COR-L47 (cell line): ENCODE measurements at regions not wholly inside any gene's neighbourhood (a gene's known extent, or its start where the extent isn't known, plus 50 kb on each side); places are given as distances from the start of the nearest gene placed in this dataset.
"Not testable (repeated sequence)": the region's sequence is repeated elsewhere in the genome, so short reads cannot be mapped to it uniquely, and the experiment has no call there.

Experiments
- DNase-seq: peaks from one replicate; lab custom pipeline; 2025; lab: John Stamatoyannopoulos, UW

DNA sequence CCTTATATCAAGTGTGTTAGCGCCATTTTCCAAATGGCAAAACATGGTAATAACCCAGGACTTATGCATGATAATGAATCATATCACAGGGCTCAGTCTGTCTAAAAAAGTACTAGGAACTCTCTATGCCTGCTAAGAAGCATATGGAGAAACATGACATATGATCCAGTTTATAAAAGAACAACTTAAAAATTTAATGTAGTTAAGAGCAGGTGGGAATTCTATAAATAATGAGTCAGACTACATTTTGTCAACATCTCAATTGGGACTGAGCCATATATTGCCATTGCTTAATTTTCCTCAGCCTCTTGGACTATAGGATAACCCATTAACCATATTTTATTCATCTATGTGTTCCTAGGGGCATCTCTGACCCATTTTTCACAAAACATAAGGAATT, 360.4 kb upstream of the AGA start:
- DNase-seq: no peak

DNA sequence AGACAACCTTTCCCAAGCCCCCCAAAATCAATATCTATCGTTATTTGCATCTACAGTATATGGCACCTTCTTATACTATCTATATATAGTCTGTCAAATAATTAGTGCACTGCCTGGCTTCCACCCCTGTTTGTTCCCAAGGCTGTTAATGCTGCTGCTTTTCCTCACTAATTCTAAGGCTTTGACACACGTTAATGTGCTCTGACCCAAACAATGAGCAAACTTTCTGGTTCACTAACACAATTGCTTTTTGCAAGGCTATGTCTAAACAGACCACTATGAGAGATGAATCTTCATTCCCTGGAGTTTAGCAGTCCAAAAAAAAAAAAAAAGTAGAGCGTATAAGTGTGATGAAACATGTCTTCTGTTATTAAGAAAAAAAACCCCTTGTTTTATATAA, 360.9 kb upstream of the AGA start:
- DNase-seq: no peak

DNA sequence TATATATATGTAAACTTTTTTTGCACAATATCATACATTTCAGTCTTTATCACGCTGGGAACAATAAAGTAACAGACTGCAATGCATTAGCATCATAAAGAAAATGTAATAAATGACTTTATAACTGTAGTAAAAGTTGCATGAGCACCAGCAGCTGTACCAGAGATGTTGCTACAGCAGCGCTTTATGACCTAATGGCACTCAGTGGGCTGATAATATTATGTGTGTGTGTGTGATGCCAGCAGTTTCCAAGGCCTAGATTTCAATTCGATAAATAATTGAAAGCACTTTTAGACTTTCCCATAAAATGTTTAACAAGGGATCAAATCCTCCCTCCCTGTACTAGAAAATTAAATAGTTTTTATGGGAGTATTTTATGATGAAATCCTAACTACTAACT, 367.6 kb upstream of the AGA start:
- DNase-seq: no peak

DNA sequence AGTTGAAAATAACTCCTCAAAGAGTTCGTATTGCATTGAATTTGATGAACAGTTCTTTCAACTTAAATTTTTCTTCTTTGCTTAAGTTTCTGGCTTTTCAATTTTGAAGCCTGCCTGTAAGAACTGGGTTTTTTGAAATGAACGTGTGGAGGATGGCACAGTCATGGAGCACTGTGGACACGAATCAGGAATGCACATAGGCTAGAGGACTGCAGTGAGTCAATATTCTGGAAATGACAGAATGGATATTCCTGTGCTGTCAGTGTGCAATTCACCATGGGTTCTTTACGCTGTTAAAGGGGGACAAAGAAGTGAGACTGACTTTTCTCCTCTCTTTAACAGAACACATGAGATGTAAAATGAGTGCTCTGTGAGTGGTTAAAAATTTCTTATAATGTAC, 368.0 kb upstream of the AGA start:
- no peak for DNase-seq

DNA sequence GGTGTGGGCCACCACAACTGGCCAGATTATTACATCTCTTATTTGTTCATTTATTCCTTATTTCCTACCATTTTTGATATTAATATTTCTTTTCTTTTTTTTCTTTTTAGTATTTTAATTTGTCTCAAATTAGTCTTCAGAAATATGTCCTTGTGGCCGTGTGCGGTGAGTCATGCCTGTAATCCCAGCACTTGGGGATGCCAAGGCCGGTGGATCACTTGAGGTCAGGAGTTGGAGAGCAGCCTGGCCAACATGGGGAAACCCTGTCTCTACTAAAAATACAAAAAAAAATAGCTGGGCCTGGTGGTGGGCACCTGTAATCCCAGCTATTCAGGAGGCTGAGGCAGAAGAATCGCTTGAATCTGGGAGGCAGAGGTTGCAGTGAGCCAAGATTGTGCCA, 376.2 kb upstream of the AGA start:
- DNase-seq: not testable (repeated sequence)

DNA sequence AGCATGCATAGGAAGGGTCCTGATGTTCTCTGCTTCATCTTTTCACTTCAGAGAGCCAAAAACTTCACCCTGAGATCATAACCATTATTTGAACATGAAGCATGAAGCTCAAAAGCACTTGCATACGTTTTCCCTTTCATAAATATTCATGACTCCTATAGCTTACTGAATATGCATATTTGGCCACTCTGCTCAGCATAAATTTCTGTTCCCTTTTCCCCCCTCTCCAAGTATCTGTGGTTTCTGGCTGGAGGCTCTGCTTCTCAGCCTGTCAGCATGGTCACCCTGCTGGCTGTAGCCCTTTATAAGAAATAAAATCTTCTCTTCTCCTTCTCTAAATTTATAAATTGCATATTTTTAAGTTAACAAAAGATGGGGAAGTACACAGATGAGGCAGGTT, 384.7 kb upstream of the AGA start:
- DNase-seq: no peak

DNA sequence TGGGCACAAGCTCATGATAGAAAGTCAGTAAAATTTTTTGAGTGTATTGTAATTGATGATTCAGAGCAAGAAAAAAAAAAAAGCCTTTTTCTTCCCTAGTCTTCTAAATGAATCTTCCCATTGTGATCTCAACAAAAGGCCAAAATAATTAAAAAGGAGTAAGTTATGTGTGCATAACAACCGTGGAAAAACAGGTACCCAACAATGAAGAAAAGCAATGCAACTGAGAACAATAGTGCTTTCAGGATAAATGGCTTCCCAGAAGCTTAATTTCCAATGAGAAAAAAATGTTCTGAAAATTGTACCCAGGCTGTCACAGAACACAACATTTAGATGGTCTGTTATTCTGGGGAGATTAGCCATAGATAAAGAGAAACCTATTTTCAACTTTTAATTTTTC, 399.0 kb upstream of the AGA start:
- DNase-seq: no peak

DNA sequence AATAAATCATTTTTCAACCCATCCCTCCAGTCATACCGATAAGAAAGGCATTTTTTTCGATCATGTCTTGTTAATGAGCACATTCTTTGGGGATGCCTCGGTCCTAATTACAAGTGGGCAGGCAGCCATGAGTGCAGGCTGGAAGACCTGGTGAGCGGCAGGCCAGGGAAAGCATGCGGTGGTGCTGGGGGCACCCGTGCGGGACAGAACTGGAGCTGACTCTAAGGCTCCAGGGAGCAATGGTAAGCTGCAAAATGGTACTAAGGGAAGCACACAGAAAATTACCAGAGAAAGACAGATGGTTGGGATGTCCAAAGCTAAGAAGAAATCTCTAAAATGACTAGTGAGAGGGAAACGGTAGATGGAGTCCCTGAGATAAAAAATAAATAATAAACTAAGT, 411.0 kb upstream of the AGA start:
- DNase-seq: no peak

DNA sequence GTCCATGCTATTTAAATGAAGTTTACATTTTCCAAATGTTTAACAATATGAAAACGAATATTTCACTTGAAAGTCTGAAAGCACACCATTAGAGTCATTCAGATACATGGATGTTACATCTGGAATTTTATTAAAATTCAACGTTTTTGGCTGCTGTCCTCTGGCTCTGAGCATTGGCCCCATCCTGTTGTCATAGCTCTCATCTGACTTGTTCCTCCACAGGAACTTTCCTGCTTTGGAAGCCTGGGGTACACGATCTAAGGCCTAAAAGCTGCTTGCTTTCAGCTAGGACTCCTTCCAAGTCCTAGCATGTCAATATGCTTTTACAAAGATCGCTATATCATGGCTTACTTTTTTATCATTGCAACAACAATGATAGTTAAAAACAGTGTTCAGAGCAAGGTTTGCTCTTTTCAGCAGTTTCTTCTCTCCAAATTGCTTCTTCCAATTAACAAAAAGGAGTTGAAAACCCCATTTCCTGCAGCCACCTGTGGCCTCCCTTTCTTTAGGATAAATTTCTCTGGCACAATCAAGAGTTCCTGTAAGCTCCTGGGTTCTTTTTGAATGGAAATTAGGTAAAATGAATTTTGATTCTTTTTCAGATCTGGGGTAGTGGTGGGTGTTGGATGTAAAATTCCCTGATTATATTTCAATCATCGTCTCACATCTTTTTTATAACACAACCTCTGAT, 413.4 kb upstream of the AGA start:
- DNase-seq: no peak

DNA sequence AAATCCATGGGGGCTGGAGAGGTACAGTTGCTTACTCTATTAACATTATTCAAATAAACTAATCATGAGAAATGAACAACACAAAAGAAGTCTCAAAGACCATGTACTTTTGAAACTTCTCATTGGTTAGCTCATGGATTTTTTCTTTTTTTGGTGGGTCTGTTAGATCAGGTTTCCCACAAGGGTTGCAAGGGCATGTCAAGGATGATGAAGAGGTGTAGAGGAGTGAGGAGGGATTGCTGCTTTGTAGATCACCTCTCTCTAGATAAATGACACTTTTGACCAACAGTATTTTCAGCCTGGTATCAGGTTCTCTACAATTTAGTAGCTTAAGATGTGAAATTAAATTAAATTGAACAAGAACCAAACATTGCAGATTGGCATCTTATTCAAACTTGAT, 417.9 kb upstream of the AGA start:
- no peak for DNase-seq

DNA sequence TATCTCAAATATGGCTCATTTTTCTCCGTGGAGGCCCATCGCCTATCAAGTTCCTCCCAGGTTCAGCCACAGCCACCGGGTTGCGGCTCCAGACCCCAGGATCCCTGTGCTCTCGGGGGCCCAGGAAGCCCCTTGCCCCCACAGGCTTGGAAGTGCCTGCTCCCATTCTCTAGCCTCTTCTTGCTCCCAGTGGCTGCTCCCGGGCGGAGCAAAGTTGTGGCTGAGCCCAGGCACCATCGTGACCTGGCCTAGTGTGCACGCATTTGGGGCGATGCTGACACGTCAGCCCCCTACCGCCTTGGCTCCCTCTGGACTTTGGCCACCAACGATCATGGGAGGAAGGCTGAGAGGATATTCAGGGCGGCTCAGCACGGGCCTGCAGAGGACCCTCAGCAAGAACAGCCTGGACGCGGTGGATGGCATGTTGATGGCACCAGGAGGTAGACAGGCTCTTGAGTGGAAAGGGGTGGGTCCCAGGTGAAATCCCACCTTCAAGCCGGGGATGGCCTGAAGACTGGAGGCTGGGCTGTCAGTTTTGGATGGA, 419.4 kb upstream of the AGA start:
- DNase-seq: no peak

DNA sequence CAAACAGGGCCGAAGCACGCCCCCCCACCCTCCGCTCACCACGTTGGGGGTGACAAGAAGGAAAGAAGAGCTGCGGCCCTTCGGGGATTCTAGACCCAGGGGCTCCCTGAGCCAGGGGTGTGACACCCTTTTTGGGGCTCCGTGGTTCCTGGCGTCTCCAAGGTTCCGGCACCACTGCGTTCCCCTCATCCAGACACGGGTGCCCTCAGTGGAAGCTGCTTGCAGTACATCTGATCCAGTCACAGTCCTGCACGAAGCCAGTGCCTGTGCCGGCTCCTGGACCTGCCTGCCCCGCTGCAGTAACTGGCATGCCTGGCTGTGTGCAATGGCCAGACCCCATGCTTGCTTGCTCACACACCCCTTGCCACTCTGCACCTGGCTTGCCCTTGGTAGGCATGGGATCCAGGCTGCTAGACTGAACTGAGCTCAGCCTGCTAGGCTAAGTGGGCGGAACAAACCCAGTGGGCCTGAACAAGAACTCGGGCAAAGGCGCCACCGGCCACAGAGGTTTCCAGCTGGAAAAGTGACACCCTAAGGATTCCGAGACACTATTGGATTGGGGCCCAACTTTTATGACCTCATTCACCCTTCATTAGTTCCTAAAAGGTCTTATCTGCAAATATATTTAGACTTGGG, 420.4 kb upstream of the AGA start:
- no peak for DNase-seq

DNA sequence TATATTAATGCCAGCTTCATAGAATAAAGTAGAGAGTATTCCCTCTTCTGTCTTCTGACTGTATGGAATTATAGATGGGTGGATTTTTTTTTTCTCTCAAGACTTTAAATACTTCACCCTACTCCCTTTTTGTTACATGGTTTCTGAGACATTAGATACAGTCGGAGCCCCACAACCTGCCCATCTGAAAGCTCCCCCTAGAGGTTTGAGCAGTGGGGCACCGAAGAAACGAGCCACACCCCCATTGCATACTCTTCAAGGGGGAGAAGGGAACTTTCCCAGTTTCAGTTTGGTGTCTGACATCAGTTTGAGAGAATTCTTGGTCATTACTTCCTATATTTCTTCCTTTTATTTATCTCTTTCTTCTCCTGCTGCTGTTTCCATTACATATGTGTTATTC, 437.6 kb upstream of the AGA start:
- DNase-seq: no peak

DNA sequence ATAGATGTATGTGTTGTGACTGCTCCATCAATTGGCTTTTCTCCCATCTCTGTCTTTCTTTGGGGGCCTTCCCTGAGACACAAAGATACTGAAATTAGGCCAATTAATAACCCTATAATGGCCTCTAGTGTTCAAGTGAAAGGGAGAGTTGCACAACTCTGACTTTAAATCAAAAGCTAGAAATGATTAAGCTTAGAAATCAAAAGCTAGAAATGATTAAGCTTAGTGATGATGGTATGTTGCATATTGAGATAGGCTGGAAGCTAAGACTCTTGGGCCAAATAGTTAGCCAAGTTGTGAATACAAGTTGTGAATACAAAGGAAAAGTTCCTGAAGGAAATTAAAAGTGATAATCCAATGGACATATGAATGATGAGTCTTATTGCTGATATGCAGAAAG, 452.9 kb upstream of the AGA start:
- no peak for DNase-seq

DNA sequence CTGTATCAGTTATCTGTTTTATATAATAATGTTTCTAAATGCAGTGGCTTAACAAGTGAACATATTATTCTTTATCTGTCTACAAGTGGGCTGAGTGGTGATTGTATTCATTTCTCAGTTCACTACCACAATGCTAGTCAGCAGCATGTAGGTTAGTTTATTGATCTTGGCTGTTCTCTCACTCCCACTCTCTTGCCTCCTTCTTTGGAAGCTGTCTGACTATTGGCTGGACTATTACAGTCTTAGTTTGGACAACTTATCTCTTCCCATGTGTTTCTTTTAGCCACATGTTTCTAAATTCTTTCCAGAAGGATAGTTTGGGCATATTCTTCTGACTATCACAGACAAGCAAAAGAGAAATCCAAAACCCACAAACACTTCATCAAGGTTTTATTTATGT, 459.5 kb upstream of the AGA start:
- DNase-seq: no peak

DNA sequence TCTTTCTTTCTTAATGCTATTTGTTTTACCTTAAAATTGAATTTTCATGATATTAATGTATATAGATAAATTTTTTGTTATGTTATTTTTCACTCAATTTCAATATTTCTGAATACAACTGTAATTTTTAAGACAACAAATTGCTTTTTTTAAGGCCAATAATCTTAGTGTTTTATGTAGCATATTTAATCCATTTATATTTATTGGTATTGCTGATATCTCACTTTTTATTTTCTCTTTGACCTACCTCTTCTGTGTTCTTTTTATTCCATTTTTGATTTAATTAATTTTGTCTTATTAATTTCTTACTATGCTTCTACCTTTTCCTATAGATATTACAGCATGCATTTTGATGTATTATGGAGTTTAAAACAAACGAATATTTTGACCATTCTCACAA, 460.1 kb upstream of the AGA start:
- no peak for DNase-seq

DNA sequence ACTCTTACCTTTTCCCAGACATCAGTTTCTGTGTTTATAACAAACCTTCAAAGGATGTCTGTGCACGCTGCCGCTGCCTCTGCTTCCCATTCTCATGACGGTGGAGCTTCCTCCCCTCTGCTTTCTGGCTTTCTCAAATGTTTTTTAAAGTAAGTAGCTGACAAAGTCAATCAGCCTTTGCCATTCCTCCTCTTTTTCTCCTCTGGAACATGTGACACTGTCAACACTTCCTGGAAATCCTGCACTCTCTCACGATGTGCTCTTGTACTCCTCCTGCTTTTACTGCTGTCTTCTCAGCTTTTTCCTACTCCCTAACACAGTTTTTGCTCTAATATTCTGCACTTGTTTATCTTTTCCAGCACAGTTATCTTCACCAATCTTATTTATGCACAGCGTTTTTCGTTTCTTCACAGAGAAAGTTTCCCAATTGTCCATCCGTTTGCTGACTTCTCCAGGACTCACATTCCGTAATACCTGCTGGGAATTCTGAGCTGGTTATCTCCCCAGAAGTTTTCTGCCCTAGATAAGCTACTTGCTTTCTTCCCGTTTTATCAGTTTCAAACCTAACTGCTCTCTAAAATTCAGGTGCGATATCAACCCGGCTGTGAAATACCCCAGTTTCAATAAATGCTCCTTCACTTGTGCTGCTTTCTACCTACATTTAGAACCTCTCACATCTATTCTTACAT, 465.6 kb upstream of the AGA start:
- no peak for DNase-seq

DNA sequence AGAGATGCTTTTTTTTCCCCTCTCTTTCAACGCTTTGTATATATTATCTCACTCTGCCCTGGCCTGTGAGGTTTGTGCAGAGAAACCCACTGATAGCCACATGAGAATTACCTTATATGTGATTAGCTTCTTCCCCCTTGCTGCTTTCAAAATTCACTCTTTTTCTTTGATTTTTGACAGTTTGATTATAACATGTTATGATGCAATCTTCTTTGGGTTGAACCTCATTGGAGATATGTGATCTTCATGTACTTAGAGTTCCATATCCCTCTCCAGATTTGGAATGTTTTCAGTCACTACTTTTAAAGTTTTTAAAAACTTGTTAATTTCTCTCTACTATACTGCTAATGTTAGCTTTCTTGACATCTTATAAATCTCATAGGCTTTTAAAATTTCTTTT, 479.5 kb upstream of the AGA start:
- DNase-seq: no peak

DNA sequence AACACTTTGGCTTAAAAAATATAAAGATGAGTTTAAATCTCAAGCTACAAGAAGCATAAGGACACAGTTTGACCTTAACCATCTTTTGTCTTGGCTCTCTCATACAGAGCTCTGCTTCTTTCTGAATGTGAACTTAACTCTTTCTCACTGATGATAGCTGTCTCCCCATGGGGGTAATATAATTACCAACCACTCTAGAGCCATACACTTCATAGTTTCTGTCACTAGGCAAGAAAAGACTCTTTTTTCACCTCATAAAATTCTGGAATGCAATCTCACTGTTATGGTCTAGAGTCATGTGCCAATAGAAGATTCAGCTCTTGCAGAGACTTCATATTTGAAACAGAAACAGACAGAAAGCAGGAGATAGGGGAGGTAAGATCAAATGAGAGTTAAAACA, 481.7 kb upstream of the AGA start:
- no peak for DNase-seq

DNA sequence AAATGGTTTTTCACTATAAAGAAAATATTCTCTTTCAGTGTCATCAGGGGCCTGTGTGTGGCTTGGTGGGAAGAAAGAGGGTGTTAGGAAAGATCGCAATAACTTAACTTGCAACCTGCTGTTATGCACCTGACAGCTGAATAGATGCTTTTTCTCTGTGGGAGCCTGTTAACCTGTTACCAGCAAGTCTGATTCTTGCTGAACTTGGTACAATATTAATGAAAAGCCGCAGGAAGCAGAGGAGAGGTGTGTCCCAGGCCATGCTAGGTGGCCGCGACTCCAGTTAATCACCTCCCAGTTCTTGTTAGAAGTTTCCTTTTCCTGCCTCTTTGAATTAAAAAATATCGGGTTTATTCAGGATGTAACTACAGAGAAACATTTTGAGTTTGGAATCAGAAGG, 494.8 kb upstream of the AGA start:
- DNase-seq: no peak

DNA sequence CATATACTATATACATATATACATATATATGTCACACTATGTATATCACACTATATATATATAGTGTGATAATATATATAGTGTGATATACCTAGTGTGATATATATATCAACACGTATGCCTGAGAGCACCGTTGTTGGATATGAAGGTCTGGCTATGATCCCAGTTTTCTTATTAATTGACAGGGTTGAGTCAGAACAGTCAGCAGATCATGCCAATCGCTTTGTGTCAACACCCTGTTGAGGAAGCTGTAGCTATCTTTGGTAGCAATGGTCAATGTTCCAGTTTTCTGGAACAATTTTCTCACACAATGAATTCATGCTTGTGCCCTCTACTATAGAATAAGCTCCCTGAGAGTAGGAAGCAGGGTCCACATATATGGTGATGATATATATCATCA, 496.0 kb upstream of the AGA start:
- no peak for DNase-seq

DNA sequence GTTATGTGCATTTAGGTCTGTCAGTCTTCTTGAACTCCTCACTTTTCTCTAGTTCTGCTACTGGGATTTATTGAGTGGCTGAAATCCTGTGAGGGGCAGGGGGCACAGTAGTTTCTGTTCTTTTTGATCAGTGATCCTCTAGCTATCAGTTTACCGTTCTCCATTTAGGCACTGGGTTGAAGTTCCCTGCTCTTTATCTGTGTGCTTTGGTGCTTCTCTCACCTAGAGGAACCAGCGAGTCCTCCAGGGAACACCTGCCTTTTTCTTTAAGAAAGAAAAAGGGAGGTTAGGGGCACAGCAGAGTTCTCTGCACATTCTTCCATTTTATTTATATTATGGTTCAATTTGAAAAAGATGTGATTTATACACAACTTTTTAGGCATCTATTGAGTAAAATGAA, 503.0 kb upstream of the AGA start:
- no peak for DNase-seq

DNA sequence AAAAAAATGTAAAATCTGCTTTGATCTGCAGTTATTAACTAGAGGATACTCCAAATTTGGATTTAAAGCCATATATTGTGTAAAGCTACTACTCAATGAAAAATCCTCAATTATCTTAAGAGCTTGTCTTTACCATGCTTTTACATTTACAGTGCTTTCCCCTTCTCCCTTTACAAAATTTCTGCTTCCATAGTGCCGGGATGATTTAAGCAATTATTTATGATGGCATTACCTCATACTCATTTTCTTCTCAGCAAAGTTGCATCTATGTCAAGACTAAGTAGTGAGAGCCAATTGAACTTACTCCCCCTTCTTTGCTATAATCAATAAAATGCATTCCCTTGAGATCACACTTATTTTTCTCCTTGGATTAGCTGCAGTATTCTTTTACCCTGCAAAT, 505.4 kb upstream of the AGA start:
- no peak for DNase-seq

DNA sequence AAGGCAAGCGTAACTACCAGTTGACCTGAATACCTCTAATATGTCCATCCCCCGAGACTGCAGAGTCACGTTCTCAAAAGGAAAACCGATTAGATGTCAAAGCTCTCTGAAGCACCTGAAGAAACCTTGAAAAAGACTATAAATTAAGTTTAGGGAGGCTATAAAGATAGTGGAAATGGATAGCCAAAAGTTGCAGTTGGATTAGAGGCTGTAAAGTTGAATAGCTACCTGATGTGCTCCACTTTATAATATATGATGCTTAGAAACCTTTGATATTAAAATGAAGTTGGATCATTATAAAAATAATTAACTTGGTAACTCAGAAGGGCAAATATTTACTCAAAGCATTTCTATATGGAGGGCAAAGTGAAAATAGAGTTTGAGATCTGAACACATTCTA, 506.6 kb upstream of the AGA start:
- no peak for DNase-seq
